Activated CD4-positive, alpha-beta memory T cell treated with anti-CD3 and anti-CD28 coated beads for 36 hours (primary cell): ENCODE measurements at regions not wholly inside any gene's neighbourhood (a gene's known extent, or its start where the extent isn't known, plus 50 kb on each side); places are given as distances from the start of the nearest gene placed in this dataset.

Source experiments
- CTCF ChIA-PET: fragments of 350-600 bp; sonication (Branson Sonifier 250); formaldehyde crosslinking; loops from one replicate; lab custom pipeline; 2021; ENCODE audit warnings: antibody characterized with exemption, inconsistent platforms; lab: Charles Lee
- POLR2A ChIA-PET: fragments of 350-600 bp; sonication (Branson Sonifier 250); formaldehyde crosslinking; loops from one replicate; lab custom pipeline; 2021; ENCODE audit warnings: antibody characterized with exemption; lab: Charles Lee
- DNase-seq: peaks from one replicate; pipeline ENCODE4 v3.0.0-alpha.2; 2020
- H3K27ac Mint-ChIP-seq: one replicate; pipeline ENCODE4 v1.8.0; 2021; ENCODE audit warnings: mixed read lengths
- H3K27me3 Mint-ChIP-seq: one replicate; pipeline ENCODE4 v1.8.0; 2021; ENCODE audit warnings: mixed read lengths
- H3K36me3 Mint-ChIP-seq: one replicate; pipeline ENCODE4 v1.8.0; 2021; ENCODE audit warnings: mixed read lengths
- H3K4me1 Mint-ChIP-seq: one replicate; pipeline ENCODE4 v1.8.0; 2021; ENCODE audit warnings: low read depth, mixed read lengths
- H3K4me3 Mint-ChIP-seq: one replicate; pipeline ENCODE4 v1.8.0; 2021; ENCODE audit warnings: mild to moderate bottlenecking, mixed read lengths
- H3K9me3 Mint-ChIP-seq: one replicate; pipeline ENCODE4 v1.8.0; 2021; ENCODE audit warnings: mixed read lengths
- intact Hi-C: fragments of 100-400 bp; cut with micrococcal nuclease; formaldehyde crosslinking; loops from one replicate; pipeline ENCODE4 v1.15.1; 2023

DNA sequence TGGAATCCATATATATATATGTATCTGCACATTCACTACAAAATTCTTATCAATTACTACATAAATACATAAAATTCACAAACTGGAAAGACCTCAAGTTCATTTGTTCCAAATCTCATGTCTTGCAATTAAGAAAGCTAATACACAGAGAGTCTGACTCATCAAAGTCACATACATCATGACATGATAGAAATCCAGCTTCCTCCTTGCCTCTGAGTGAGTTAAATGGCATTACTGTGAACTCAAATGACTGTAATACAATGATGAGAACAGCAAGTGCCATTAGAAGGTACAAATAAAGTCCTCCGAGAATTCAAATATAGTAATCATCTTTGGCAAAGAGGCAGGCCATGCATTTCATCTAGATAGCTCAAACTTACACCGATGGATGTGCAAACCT lies 55.1 kb upstream of the AGTR1 start:
- H3K4me3 Mint-ChIP-seq = no peak overlapping the region
- no peaks in the 10 kb centered on the region for H3K4me1 Mint-ChIP-seq
- ChIA-PET POLR2A (no interaction called here), CTCF (no interaction called here)
- H3K36me3 Mint-ChIP-seq = no peaks in the 10 kb centered on the region
- H3K27ac Mint-ChIP-seq = no peak overlapping the region
- intact Hi-C loops = no loop called here
- DNase-seq = no peak
- H3K27me3 Mint-ChIP-seq = no peaks in the 10 kb centered on the region
- peaks cover 3% of the 10 kb centered on the region for H3K9me3 Mint-ChIP-seq

DNA sequence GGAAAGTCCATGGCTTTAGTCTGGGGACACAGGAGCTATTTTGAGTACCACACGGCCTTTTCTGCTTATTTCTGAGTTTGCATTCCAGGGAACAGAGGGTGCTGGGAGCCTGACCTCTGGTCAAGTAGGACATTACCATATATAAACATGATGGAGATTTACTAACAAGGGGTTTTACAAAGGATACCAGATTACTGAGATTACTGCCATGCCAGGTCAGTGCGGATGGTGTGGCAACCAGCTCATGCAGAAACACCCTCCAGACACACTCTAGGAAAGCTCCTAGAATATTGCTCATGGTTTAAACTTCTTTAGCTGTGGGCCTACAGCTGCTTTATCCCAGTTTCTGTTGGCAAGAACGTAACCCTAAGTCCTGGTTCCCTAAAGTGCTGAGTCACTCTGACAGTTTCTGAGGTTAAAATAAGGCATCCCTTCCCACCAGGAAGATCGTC lies 54.3 kb upstream of the AGTR1 start:
- intact Hi-C loops = no loop called here
- CTCF ChIA-PET = no interaction called here
- Mint-ChIP-seq H3K4me1 (no peaks in the 10 kb centered on the region), H3K36me3 (no peaks in the 10 kb centered on the region), H3K9me3 (no peaks in the 10 kb centered on the region), H3K4me3 (no peak overlapping the region), H3K27ac (no peak overlapping the region), H3K27me3 (no peaks in the 10 kb centered on the region)
- DNase-seq = no peak
- POLR2A ChIA-PET = no interaction called here

DNA sequence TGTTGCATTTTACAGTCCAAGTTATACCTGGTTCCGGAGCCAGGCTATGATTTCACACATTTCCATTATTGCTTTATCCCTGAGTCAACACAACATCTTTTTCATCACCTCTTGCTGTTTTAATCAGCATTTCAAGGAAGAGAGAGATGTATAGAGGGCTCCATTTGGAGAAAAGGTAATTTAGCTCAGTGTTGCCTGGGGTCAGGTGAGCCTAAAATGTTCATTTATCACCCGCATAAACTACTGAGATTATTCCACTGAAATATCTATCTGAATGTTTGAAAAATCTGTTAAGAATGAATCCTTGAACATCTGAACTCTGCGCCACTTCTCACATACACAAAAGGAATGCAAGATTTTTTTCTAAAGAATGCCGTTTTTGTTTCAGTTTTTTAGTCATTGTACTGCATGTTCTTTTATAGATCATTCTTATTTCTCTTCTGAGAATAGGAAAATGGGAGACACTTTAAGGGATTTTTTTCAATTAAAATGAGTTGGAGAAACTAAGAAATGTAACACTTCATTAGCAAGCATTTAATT lies 51.5 kb upstream of the AGTR1 start:
- no peaks in the 10 kb centered on the region for H3K9me3 Mint-ChIP-seq
- no peak overlapping the region for H3K27ac Mint-ChIP-seq
- no peaks in the 10 kb centered on the region for H3K36me3 Mint-ChIP-seq
- intact Hi-C loops = no loop called here
- ChIA-PET CTCF (no interaction called here), POLR2A (no interaction called here)
- H3K4me3 Mint-ChIP-seq = no peak overlapping the region
- DNase-seq = no peak
- no peaks in the 10 kb centered on the region for H3K27me3 Mint-ChIP-seq
- no peaks in the 10 kb centered on the region for H3K4me1 Mint-ChIP-seq
